ENCODE measurements at regions not wholly inside any gene's neighbourhood (a gene's known extent, or its start where the extent isn't known, plus 50 kb on each side); places are given as distances from the start of the nearest gene placed in this dataset.

DNA sequence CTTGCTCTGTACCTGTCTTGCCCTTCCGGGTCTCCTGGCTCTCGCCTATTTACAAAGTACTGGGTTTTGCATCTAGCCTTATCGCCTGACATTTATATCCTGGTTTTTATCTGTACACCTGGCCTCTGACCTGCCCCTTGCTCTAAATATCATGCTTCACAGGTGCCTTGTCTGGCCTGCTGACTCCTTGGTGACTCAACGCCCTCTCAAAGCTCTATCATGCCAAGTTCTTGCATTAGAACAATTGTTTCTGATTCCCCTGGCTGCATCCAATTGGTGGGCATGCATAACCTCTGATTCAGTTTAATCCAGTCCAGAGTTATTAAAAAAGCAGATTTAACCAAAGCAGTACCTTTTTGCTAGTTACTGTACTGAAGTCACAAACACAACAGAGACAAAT lies 113.9 kb upstream of the CCDC68 start:
- 94% methylated on average over 4 of the region's 4 CpGs for WGBS, 2 donors
- Histone ChIP-seq H3K9ac (ENCODE audit: insufficient read depth in 1 of 2, low read length in 2 of 2) (no peak overlapping the region), H3K27ac (ENCODE audit: low read depth in 1 of 2, low read length in 1 of 2) (no peak overlapping the region), H3K4me1 (ENCODE audit: control insufficient read depth in 5 of 5, insufficient read depth in 5 of 5, low read length in 5 of 5) (peaks cover 0 to 6% (median 0%) of the 10 kb centered on the region in 5 donors), H3K27me3 (ENCODE audit: control insufficient read depth in 3 of 3, insufficient read depth in 3 of 3, low read length in 2 of 3) (no peaks in the 10 kb centered on the region), H3K4me3 (no peak overlapping the region), H3K36me3 (ENCODE audit: control insufficient read depth in 4 of 4, insufficient read depth in 4 of 4, low read length in 4 of 4) (no peaks in the 10 kb centered on the region), H3K9me3 (ENCODE audit: control insufficient read depth in 4 of 4, insufficient read depth in 3 of 4, low read length in 3 of 4) (peaks cover 0 to 3% (median 0%) of the 10 kb centered on the region in 4 donors)
- TF ChIP-seq, protein P1, sequence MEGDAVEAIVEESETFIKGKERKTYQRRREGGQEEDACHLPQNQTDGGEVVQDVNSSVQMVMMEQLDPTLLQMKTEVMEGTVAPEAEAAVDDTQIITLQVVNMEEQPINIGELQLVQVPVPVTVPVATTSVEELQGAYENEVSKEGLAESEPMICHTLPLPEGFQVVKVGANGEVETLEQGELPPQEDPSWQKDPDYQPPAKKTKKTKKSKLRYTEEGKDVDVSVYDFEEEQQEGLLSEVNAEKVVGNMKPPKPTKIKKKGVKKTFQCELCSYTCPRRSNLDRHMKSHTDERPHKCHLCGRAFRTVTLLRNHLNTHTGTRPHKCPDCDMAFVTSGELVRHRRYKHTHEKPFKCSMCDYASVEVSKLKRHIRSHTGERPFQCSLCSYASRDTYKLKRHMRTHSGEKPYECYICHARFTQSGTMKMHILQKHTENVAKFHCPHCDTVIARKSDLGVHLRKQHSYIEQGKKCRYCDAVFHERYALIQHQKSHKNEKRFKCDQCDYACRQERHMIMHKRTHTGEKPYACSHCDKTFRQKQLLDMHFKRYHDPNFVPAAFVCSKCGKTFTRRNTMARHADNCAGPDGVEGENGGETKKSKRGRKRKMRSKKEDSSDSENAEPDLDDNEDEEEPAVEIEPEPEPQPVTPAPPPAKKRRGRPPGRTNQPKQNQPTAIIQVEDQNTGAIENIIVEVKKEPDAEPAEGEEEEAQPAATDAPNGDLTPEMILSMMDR (IDR thresholded peaks at IDR 0.05; ENCODE audit: control extremely low read depth, extremely low read depth): no peak
- no peak for DNase-seq
- no peak for ATAC-seq (ENCODE audit: insufficient read depth, low FRiP score)

DNA sequence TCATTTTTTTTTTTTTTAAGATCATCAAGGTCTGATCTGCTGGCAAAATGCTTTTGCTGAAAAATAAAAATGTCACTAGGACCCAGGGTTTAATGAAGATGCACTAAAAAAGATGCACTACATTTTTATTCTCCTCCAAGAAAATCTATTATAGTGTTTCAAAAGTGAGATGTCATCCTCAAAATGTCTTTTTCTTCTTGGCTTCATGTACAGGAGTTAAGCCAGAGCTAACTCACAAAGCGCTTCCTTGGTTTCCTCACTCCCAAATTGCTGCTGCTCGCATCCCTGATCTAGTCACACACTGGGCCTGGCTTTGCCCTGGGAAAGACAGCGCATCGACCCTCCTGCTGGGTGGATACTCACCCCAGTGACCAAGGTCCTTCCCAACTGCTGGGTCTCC lies 113.4 kb upstream of the CCDC68 start:
- Histone ChIP-seq H3K4me3 (no peak overlapping the region), H3K27me3 (ENCODE audit: control insufficient read depth in 3 of 3, insufficient read depth in 3 of 3, low read length in 2 of 3) (no peaks in the 10 kb centered on the region), H3K36me3 (ENCODE audit: control insufficient read depth in 4 of 4, insufficient read depth in 4 of 4, low read length in 4 of 4) (no peaks in the 10 kb centered on the region), H3K9ac (ENCODE audit: insufficient read depth in 1 of 2, low read length in 2 of 2) (no peak overlapping the region), H3K9me3 (ENCODE audit: control insufficient read depth in 4 of 4, insufficient read depth in 3 of 4, low read length in 3 of 4) (peaks cover 0 to 3% (median 0%) of the 10 kb centered on the region in 4 donors), H3K4me1 (ENCODE audit: control insufficient read depth in 5 of 5, insufficient read depth in 5 of 5, low read length in 5 of 5) (peaks cover 0 to 6% (median 0%) of the 10 kb centered on the region in 5 donors), H3K27ac (ENCODE audit: low read depth in 1 of 2, low read length in 1 of 2) (no peak overlapping the region)
- TF ChIP-seq, protein P1 (IDR thresholded peaks at IDR 0.05; ENCODE audit: control extremely low read depth, extremely low read depth): no peak
- DNase-seq: no peak
- 88 to 93% methylated on average over 4 of the region's 4 CpGs for WGBS, 2 donors
- no peak for ATAC-seq (ENCODE audit: insufficient read depth, low FRiP score)

DNA sequence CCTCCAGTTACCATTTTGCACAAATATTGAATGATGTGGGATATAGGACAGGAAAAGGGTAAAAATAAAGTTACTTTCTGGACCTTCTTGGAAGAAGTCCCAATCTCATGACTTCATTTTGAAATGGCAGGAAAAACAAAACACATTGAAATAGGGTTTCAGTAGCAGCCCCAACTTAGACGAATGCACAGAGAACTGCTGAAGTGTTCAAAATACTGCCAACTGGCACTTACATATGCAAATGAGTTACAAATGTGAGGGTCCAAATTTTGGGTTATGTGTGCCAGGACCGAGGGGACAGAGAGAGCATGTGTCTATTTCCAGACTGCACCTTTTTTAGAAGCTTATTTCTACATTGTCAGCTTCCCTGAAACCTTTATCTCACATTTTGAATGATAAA lies 112.9 kb upstream of the CCDC68 start:
- no peaks in the 10 kb centered on the region for H3K27me3 ChIP-seq (ENCODE audit: control insufficient read depth in 3 of 3, insufficient read depth in 3 of 3, low read length in 2 of 3)
- TF ChIP-seq, protein P1 (IDR thresholded peaks at IDR 0.05; ENCODE audit: control extremely low read depth, extremely low read depth): no peak
- ATAC-seq (ENCODE audit: insufficient read depth, low FRiP score) (no peak), DNase-seq (no peak)
- no peaks in the 10 kb centered on the region for H3K36me3 ChIP-seq (ENCODE audit: control insufficient read depth in 4 of 4, insufficient read depth in 4 of 4, low read length in 4 of 4)
- no peak overlapping the region for H3K9ac ChIP-seq (ENCODE audit: insufficient read depth in 1 of 2, low read length in 2 of 2)
- H3K27ac ChIP-seq (ENCODE audit: low read depth in 1 of 2, low read length in 1 of 2): no peak overlapping the region
- 53% methylated on average over 2 of the region's 2 CpGs for WGBS, 2 donors
- no peak overlapping the region for H3K4me3 ChIP-seq
- peaks cover 0 to 6% (median 0%) of the 10 kb centered on the region in 5 donors for H3K4me1 ChIP-seq (ENCODE audit: control insufficient read depth in 5 of 5, insufficient read depth in 5 of 5, low read length in 5 of 5)
- H3K9me3 ChIP-seq (ENCODE audit: control insufficient read depth in 4 of 4, insufficient read depth in 3 of 4, low read length in 3 of 4): peaks cover 0 to 3% (median 0%) of the 10 kb centered on the region in 4 donors

DNA sequence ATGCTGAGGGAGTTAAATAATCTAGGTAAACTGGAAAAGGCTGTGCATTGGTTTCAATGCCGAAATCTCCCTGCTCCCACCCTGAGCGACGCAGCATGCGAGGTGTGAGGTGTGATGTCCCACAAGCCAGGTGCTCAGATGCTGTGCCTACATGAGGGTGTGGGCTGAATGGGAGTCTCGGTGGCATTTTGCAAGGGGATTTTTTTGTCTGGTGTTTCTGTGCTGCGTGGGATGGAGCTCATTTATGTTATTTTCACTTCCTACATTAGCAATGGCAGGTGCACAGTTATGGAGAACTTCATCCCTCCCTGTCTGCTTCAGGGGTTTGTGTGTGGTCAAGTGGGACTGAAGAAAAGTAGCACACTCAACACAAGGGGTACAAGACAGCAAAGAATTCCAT lies 110.2 kb upstream of the CCDC68 start:
- no peak overlapping the region for H3K4me3 ChIP-seq
- ATAC-seq (ENCODE audit: insufficient read depth, low FRiP score): no peak
- H3K9ac ChIP-seq (ENCODE audit: insufficient read depth in 1 of 2, low read length in 2 of 2): no peak overlapping the region
- WGBS, 2 donors: 86 to 91% methylated on average over 6 of the region's 6 CpGs
- TF ChIP-seq, protein P1 (IDR thresholded peaks at IDR 0.05; ENCODE audit: control extremely low read depth, extremely low read depth): no peak
- no peak overlapping the region for H3K27ac ChIP-seq (ENCODE audit: low read depth in 1 of 2, low read length in 1 of 2)
- peaks cover 0 to 3% (median 0%) of the 10 kb centered on the region in 4 donors for H3K9me3 ChIP-seq (ENCODE audit: control insufficient read depth in 4 of 4, insufficient read depth in 3 of 4, low read length in 3 of 4)
- H3K27me3 ChIP-seq (ENCODE audit: control insufficient read depth in 3 of 3, insufficient read depth in 3 of 3, low read length in 2 of 3): no peaks in the 10 kb centered on the region
- no peak for DNase-seq
- no peaks in the 10 kb centered on the region for H3K36me3 ChIP-seq (ENCODE audit: control insufficient read depth in 4 of 4, insufficient read depth in 4 of 4, low read length in 4 of 4)
- H3K4me1 ChIP-seq (ENCODE audit: control insufficient read depth in 5 of 5, insufficient read depth in 5 of 5, low read length in 5 of 5): peaks cover 0 to 6% (median 0%) of the 10 kb centered on the region in 5 donors

Measured in lung (tissue), 11 donors.